HEK293T (cell line): ENCODE measurements at regions not wholly inside any gene's neighbourhood (a gene's known extent, or its start where the extent isn't known, plus 50 kb on each side); places are given as distances from the start of the nearest gene placed in this dataset.

Experiments
- ELF4 ChIP-seq: fragments of 450-650 bp; IDR thresholded peaks from 2 replicates; pipeline ENCODE4 v1.6.1; 2017; ENCODE audit warnings: antibody characterized with exemption
- FOXK2 ChIP-seq: fragments of 450-650 bp; IDR thresholded peaks from 2 replicates; pipeline ENCODE4 v1.6.1; 2016; ENCODE audit warnings: mild to moderate bottlenecking
- LEF1 ChIP-seq: fragments of 450-650 bp; IDR thresholded peaks from 2 replicates; pipeline ENCODE4 v1.6.1; 2017; ENCODE audit warnings: mild to moderate bottlenecking, borderline replicate concordance
- TARDBP ChIP-seq: fragments of 450-650 bp; IDR thresholded peaks from 2 replicates; pipeline ENCODE4 v1.6.1; 2016

- TF ChIP-seq FOXK2 (no peak), TARDBP (no peak), ELF4 (no peak), LEF1 (no peak)
Observed at GRCh38 chr1:57951390-57951789, 527.5 kb upstream of the DAB1 start.
